HepG2 (cell line): ENCODE measurements at regions not wholly inside any gene's neighbourhood (a gene's known extent, or its start where the extent isn't known, plus 50 kb on each side); places are given as distances from the start of the nearest gene placed in this dataset.

Source experiments
- ATAC-seq: fragments of 200-7000 bp; cut with Tn5 transposase; 3 replicates; pipeline ENCODE4 v1.9.1; 2020; ENCODE audit warnings: mild to moderate bottlenecking, moderate library complexity
- BruUV-seq: library from RNA; stranded (reverse); fragments of 400-500 nt; replicated peaks from 2 replicates; lab custom pipeline; 2021; lab: Mats Ljungman, UMichigan
- CTCF ChIA-PET: fragments of 300-600 bp; formaldehyde crosslinking; extraction: SDS; loops from one replicate; lab custom pipeline; 2021; ENCODE audit warnings: low total read pairs, inconsistent platforms, low intra/inter-chr PET ratio; lab: Yijun Ruan, JAX
- POLR2A ChIA-PET: fragments of 350-600 bp; sonication (Branson Sonifier 250); formaldehyde crosslinking; loops from one replicate; lab custom pipeline; 2020; ENCODE audit warnings: antibody characterized with exemption, inconsistent platforms; lab: Yijun Ruan, JAX
- DNase-seq: peaks from one replicate; pipeline ENCODE4 v3.0.0-alpha.2; 2015; ENCODE audit warnings: low spot score
- FAIRE-seq: peaks from 3 replicates; lab custom pipeline; 2011; peaks lifted over from hg19 to GRCh38; lab: Jason Lieb, UNC
- H2AFZ ChIP-seq: one replicate; pipeline ENCODE4 v1.6.1; 2011; ENCODE audit warnings: low read length, inconsistent platforms
- H3K27ac ChIP-seq: fragments of 300-600 bp; 3 replicates; pipeline ENCODE4 v1.8.0; 2011; ENCODE audit warnings: mixed run types, mild to moderate bottlenecking, mixed read lengths, low read length, inconsistent platforms; ENCODE audit not compliant: insufficient read depth; ENCODE audit errors: extremely low read length
- H3K27me3 ChIP-seq, 2 experiments: fragments of 200-600 bp in 1 of 2; 2 replicates in 1 of 2; 3 replicates in 1 of 2; pipeline versions ENCODE4 v1.6.0 to v1.8.0; 2011; ENCODE audit warnings: low read length in 2 of 2, mild to moderate bottlenecking in 2 of 2, moderate library complexity in 2 of 2, inconsistent platforms in 1 of 2; ENCODE audit not compliant: insufficient read depth in 2 of 2, control insufficient read depth in 1 of 2
- H3K36me3 ChIP-seq, 2 experiments: fragments of 200-600 bp in 1 of 2; replicated peaks in 1 of 2; 2 replicates in 1 of 2; 3 replicates in 1 of 2; pipeline versions ENCODE4 v1.5.1 to v1.8.0; 2011; ENCODE audit warnings: low read length in 2 of 2, inconsistent platforms in 1 of 2; ENCODE audit not compliant: insufficient read depth in 2 of 2, control insufficient read depth in 1 of 2
- H3K4me1 ChIP-seq: 2 replicates; pipeline ENCODE4 v1.5.1; 2012; ENCODE audit warnings: low read length, inconsistent platforms; ENCODE audit not compliant: insufficient read depth
- H3K4me2 ChIP-seq: 2 replicates; pipeline ENCODE4 v1.6.0; 2011; ENCODE audit warnings: low read depth, low read length, inconsistent platforms
- H3K4me3 ChIP-seq, 3 experiments: fragments of 200-600 bp in 1 of 3; sonication (generic), shearing (Covaris generic) in 1 of 3; replicated peaks in 1 of 3; 2 replicates each; pipeline ENCODE4 v1.5.1; 2011 to 2016; ENCODE audit warnings: low read length in 3 of 3, inconsistent platforms in 2 of 3, low read depth in 2 of 3, mild to moderate bottlenecking in 2 of 3, control low read depth in 1 of 3, mixed read lengths in 1 of 3; ENCODE audit not compliant: insufficient read depth in 1 of 3
- H3K79me2 ChIP-seq: one replicate; pipeline ENCODE4 v1.6.1; 2011; ENCODE audit warnings: low read length, inconsistent platforms; ENCODE audit not compliant: insufficient read depth
- H3K9ac ChIP-seq: 2 replicates; pipeline ENCODE4 v1.6.0; 2011; ENCODE audit warnings: mild to moderate bottlenecking, low read depth, low read length, inconsistent platforms; ENCODE audit not compliant: insufficient read depth
- H3K9me3 ChIP-seq: 2 replicates; pipeline ENCODE4 v1.5.1; 2012; ENCODE audit warnings: mild to moderate bottlenecking, low read length
- H4K20me1 ChIP-seq: 2 replicates; pipeline ENCODE4 v1.6.0; 2011; ENCODE audit warnings: inconsistent platforms, mild to moderate bottlenecking, low read length, moderate library complexity; ENCODE audit not compliant: insufficient read depth
- CEBPB ChIP-seq: IDR thresholded peaks from 2 replicates; pipeline ENCODE4 v1.6.1; 2011; ENCODE audit warnings: low read depth, low read length, improper control_type of control experiment, borderline replicate concordance
- FOSL2 ChIP-seq: sonication (generic); formaldehyde crosslinking; IDR thresholded peaks from 2 replicates; pipeline ENCODE4 v1.4.0; 2020; ENCODE audit warnings: missing genetic modification reagents
- GATAD2A ChIP-seq: IDR thresholded peaks from 2 replicates; pipeline ENCODE4 v1.6.1; 2016
- RXRB ChIP-seq: IDR thresholded peaks from 2 replicates; pipeline ENCODE4 v1.6.1; 2016; ENCODE audit warnings: borderline replicate concordance, missing genetic modification reagents, missing compliant biosample characterization
- STAG1 ChIP-seq: sonication (generic); formaldehyde crosslinking; IDR thresholded peaks from 2 replicates; pipeline ENCODE4 v1.4.0; 2020; ENCODE audit warnings: missing genetic modification reagents
- TARDBP ChIP-seq: sonication (generic); formaldehyde crosslinking; IDR thresholded peaks from 2 replicates; pipeline ENCODE4 v1.8.0; 2022; ENCODE audit warnings: mild to moderate bottlenecking, missing genetic modification reagents
- ZNF292 ChIP-seq: sonication (generic); formaldehyde crosslinking; IDR thresholded peaks from 2 replicates; pipeline ENCODE4 v1.8.1; 2022; ENCODE audit warnings: mild to moderate bottlenecking, low read depth, missing genetic modification reagents, borderline replicate concordance
- ZNF543 ChIP-seq: sonication (generic); formaldehyde crosslinking; IDR thresholded peaks from 2 replicates; pipeline ENCODE4 v1.4.0; 2020; ENCODE audit warnings: mild to moderate bottlenecking, missing genetic modification reagents
- ZNF550 ChIP-seq: sonication (generic); formaldehyde crosslinking; IDR thresholded peaks from 2 replicates; pipeline ENCODE4 v1.4.0; 2020; ENCODE audit warnings: mild to moderate bottlenecking, missing genetic modification reagents, borderline replicate concordance
- WGBS: methylation state at CpG from one replicate; pipeline ENCODE4 v1.1.6; 2017; ENCODE audit warnings: low lambda C conversion rate; 5-methylcytosine and 5-hydroxymethylcytosine counted together
- in situ Hi-C: cut with HindIII; loops from 2 replicates; pipeline ENCODE4 v1.10.0; 2017; ENCODE audit warnings: low pct_unique_long_range_greater_than_20kb; ENCODE audit not compliant: extremely low pct_ligation_motif_present
- intact Hi-C: fragments of 100-400 bp; cut with micrococcal nuclease; formaldehyde crosslinking; loops from one replicate; pipeline ENCODE4 v1.10.0; 2022; ENCODE audit not compliant: unreplicated experiment
- TF ChIP-seq, protein P1 (sequence below): sonication (generic); formaldehyde crosslinking; IDR thresholded peaks from 2 replicates; pipeline ENCODE4 v1.4.0; 2020; ENCODE audit warnings: missing genetic modification reagents
- TF ChIP-seq, protein P2 (sequence below): IDR thresholded peaks from 2 replicates; pipeline ENCODE4 v1.6.1; 2012; ENCODE audit warnings: inconsistent platforms
- TF ChIP-seq, protein P3 (sequence below): sonication (generic); formaldehyde crosslinking; IDR thresholded peaks from 2 replicates; pipeline ENCODE4 v1.8.1; 2023; ENCODE audit warnings: mild to moderate bottlenecking, moderate library complexity, missing genetic modification reagents
- TF ChIP-seq, protein P4 (sequence below): IDR thresholded peaks from 2 replicates; pipeline ENCODE4 v1.6.1; 2016
- TF ChIP-seq, protein P5 (sequence below): sonication (generic); formaldehyde crosslinking; IDR thresholded peaks from 2 replicates; pipeline ENCODE4 v1.8.0; 2022; ENCODE audit warnings: mild to moderate bottlenecking, missing genetic modification reagents, moderate library complexity

DNA sequence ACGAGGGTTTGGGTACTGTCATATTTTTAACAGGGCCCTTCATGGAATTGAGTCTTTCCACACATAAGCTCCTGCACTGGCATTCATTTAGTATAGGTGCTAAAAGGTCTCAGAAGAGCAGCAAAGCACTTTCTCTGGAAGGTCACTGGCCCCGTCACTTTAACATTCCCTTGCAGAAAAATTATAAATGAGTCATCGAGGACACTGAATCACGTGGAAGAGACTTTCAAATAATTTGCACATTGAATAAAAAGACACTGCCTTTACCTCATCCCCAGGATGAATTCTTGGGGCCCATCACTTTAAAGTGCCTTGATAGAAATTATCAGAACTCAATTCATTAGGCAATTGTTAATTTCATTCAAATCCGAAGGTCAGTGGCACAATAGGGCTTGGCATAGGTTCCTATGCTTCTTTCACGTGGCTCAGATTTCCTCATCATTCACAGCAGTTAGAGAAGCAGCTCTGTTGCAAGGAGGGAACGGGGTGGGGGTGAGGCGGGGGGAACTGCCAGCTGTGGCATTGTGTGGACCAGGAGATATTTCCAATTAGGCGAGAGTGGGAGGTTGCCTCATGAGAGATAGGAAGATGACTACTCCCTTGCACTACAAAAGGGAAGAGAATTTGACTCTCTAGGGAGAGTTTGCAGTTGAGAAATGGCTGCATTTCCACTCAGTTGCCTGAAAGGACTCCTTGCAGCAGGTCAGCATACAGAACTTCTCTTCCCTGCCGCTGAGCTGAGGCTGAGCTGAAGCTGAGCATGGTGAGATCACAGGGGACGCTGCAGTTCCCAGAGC is 86.3 kb upstream of the NPAS2 start:
- in situ Hi-C loops = loop anchor here (5.0 kb wide), 2 partner anchors 89 to 249 kb away; partner anchors contain the start of gene NPAS2
- Histone ChIP-seq H3K9ac (no peak overlapping the region), H3K4me1 (peaks cover 34% of the 10 kb centered on the region), H3K36me3 (no peaks in the 10 kb centered on the region), H3K4me3 (no peak overlapping the region; a peak in 1 of 6 replicates), H3K27me3 (no peaks in the 10 kb centered on the region), H3K79me2 (no peaks in the 10 kb centered on the region), H3K9me3 (peaks cover 9% of the 10 kb centered on the region), H2AFZ (peak overlapping the region; percentile 20), H3K27ac (no peak overlapping the region), H4K20me1 (no peaks in the 10 kb centered on the region), H3K4me2 (peak overlapping the region; percentile 41)
- intact Hi-C loops = no loop called here
- BruUV-seq = no TSS peak
- ChIA-PET CTCF (interaction anchor here (0.9 to 1.5 kb wide), 2 partner anchors 85 to 251 kb away, joined by 4 to 6 read pairs; no protein-coding TSS in a partner anchor), POLR2A (interaction anchor here (0.8 to 1.0 kb wide), 2 partner anchors 90 to 268 kb away, joined by 3 to 4 read pairs; partner anchors contain the start of gene RPL31)
- FAIRE-seq = no peak
- DNase-seq = peak; percentile 37
- WGBS = 21% methylated on average over 11 of the region's 11 CpGs
- TF ChIP-seq ZNF550 (CRISPR knock-in tag) = no peak
- TF ChIP-seq ZNF292 (CRISPR knock-in tag) = peak; percentile 41; the same call in 1 of the 2 replicates
- TF ChIP-seq GATAD2A (CRISPR knock-in tag) = peak; percentile 28; the same call in 1 of the 2 replicates
- no peak for TF ChIP-seq TARDBP (CRISPR knock-in tag)
- TF ChIP-seq, protein P1, sequence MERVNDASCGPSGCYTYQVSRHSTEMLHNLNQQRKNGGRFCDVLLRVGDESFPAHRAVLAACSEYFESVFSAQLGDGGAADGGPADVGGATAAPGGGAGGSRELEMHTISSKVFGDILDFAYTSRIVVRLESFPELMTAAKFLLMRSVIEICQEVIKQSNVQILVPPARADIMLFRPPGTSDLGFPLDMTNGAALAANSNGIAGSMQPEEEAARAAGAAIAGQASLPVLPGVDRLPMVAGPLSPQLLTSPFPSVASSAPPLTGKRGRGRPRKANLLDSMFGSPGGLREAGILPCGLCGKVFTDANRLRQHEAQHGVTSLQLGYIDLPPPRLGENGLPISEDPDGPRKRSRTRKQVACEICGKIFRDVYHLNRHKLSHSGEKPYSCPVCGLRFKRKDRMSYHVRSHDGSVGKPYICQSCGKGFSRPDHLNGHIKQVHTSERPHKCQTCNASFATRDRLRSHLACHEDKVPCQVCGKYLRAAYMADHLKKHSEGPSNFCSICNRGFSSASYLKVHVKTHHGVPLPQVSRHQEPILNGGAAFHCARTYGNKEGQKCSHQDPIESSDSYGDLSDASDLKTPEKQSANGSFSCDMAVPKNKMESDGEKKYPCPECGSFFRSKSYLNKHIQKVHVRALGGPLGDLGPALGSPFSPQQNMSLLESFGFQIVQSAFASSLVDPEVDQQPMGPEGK (CRISPR knock-in tag) = peak; percentile 53
- TF ChIP-seq, protein P2, sequence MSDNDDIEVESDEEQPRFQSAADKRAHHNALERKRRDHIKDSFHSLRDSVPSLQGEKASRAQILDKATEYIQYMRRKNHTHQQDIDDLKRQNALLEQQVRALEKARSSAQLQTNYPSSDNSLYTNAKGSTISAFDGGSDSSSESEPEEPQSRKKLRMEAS = 0 out of 2 replicates have a peak, but pooled peaks have one; percentile 4
- TF ChIP-seq STAG1 (CRISPR knock-in tag) = 0 out of 2 replicates have a peak, but pooled peaks have one; percentile 13
- 0 out of 2 replicates have a peak, but pooled peaks have one; percentile 4 for TF ChIP-seq RXRB
- TF ChIP-seq, protein P3, sequence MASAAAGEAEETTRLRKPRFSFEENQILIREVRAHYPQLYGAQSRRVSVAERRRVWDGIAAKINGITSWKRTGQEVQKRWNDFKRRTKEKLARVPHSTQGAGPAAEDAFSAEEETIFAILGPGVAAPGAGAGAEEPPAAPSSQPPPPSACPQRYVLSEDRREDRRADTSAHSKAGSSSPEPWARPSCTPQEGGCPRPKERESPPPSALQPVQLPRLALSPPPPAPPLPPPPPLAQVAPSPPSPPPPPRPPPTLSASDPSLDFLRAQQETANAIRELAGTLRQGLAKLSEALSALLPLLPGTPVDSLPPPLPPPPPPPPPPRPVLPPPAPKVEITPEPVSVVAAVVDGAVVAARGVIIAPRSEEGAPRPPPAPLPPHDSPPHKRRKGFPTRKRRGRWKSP = 0 out of 2 replicates have a peak, but pooled peaks have one; percentile 26
- TF ChIP-seq, protein P4, sequence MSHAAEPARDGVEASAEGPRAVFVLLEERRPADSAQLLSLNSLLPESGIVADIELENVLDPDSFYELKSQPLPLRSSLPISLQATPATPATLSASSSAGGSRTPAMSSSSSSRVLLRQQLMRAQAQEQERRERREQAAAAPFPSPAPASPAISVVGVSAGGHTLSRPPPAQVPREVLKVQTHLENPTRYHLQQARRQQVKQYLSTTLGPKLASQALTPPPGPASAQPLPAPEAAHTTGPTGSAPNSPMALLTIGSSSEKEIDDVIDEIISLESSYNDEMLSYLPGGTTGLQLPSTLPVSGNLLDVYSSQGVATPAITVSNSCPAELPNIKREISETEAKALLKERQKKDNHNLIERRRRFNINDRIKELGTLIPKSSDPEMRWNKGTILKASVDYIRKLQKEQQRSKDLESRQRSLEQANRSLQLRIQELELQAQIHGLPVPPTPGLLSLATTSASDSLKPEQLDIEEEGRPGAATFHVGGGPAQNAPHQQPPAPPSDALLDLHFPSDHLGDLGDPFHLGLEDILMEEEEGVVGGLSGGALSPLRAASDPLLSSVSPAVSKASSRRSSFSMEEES (CRISPR knock-in tag) = 0 out of 2 replicates have a peak, but pooled peaks have one; percentile 21
- TF ChIP-seq, protein P5, sequence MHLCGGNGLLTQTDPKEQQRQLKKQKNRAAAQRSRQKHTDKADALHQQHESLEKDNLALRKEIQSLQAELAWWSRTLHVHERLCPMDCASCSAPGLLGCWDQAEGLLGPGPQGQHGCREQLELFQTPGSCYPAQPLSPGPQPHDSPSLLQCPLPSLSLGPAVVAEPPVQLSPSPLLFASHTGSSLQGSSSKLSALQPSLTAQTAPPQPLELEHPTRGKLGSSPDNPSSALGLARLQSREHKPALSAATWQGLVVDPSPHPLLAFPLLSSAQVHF (CRISPR knock-in tag) = 0 out of 2 replicates have a peak, but pooled peaks have one; percentile 44
- TF ChIP-seq FOSL2 = peak; percentile 75
- TF ChIP-seq CEBPB = peak; percentile 42; the same call in 1 of the 2 replicates
- TF ChIP-seq ZNF543 (CRISPR knock-in tag) = no peak
- ATAC-seq = peak; percentile 83
